ENCODE measurements at regions not wholly inside any gene's neighbourhood (a gene's known extent, or its start where the extent isn't known, plus 50 kb on each side); places are given as distances from the start of the nearest gene placed in this dataset.

GRCh38 chr2:220281771-220282170 is 654.3 kb downstream of the SLC4A3 start:
- Histone ChIP-seq H2AFZ (ENCODE audit: low read depth, low read length) (no peak overlapping the region), H3K36me3 (ENCODE audit: insufficient read depth, low read length) (no peaks in the 10 kb centered on the region)
- TF ChIP-seq CTCF (IDR thresholded peaks at IDR 0.05; ENCODE audit: poor library complexity, severe bottlenecking) (no peak), MXI1 (conservative IDR thresholded peaks at IDR 0.05; ENCODE audit: poor library complexity, severe bottlenecking) (no peak), RAD21 (conservative IDR thresholded peaks at IDR 0.05) (no peak), SMC3 (conservative IDR thresholded peaks at IDR 0.05; ENCODE audit: poor library complexity) (no peak), EZH2 (IDR thresholded peaks at IDR 0.05; ENCODE audit: borderline replicate concordance, insufficient read depth, low read length, poor library complexity, severe bottlenecking) (no peak), TAF1 (IDR thresholded peaks at IDR 0.05; ENCODE audit: low read depth) (no peak), REST (IDR thresholded peaks at IDR 0.05; ENCODE audit: borderline replicate concordance) (no peak), POLR2AphosphoS5 (IDR thresholded peaks at IDR 0.05) (no peak), EP300 (conservative IDR thresholded peaks at IDR 0.05; ENCODE audit: poor library complexity, severe bottlenecking) (no peak)

GRCh38 chr2:220282236-220282635 is 654.8 kb downstream of the SLC4A3 start:
- H3K79me2 ChIP-seq (replicated peaks; ENCODE audit: insufficient read depth, low read length): no peaks in the 10 kb centered on the region
- no peaks in the 10 kb centered on the region for H3F3A ChIP-seq (ENCODE audit: insufficient read depth, low read length, poor library complexity, severe bottlenecking)
- no peak overlapping the region for H3K4me2 ChIP-seq (ENCODE audit: low read length)
- H3K9me3 ChIP-seq (ENCODE audit: low read length): no peaks in the 10 kb centered on the region
- H3K27ac ChIP-seq (ENCODE audit: low read length): no peak overlapping the region
- no peaks in the 10 kb centered on the region for H3K27me3 ChIP-seq (ENCODE audit: insufficient read depth, low read depth, low read length)
- no peaks in the 10 kb centered on the region for H3K36me3 ChIP-seq (ENCODE audit: insufficient read depth, low read length)
- no peak overlapping the region for H3K9ac ChIP-seq (ENCODE audit: low read length)
- H2AFZ ChIP-seq (ENCODE audit: low read depth, low read length): no peak overlapping the region
- H3K4me3 ChIP-seq (ENCODE audit: low read length): no peak overlapping the region
- TF ChIP-seq EZH2 (IDR thresholded peaks at IDR 0.05; ENCODE audit: borderline replicate concordance, insufficient read depth, low read length, poor library complexity, severe bottlenecking) (no peak), CTCF (IDR thresholded peaks at IDR 0.05; ENCODE audit: poor library complexity, severe bottlenecking) (no peak), POLR2AphosphoS5 (IDR thresholded peaks at IDR 0.05) (no peak)
- no peaks in the 10 kb centered on the region for H3K9me2 ChIP-seq (ENCODE audit: insufficient read depth, low read length)
- H4K20me1 ChIP-seq (ENCODE audit: insufficient read depth): no peaks in the 10 kb centered on the region

More at GRCh38 chr2:220281771-220282170, 654.3 kb downstream of the SLC4A3 start:
- Histone ChIP-seq H3F3A (ENCODE audit: insufficient read depth, low read length, poor library complexity, severe bottlenecking) (no peaks in the 10 kb centered on the region), H3K4me3 (ENCODE audit: low read length) (no peak overlapping the region), H4K20me1 (ENCODE audit: insufficient read depth) (no peaks in the 10 kb centered on the region), H3K4me2 (ENCODE audit: low read length) (no peak overlapping the region), H3K9ac (ENCODE audit: low read length) (no peak overlapping the region), H3K9me3 (ENCODE audit: low read length) (no peaks in the 10 kb centered on the region), H3K27ac (ENCODE audit: low read length) (no peak overlapping the region), H3K27me3 (ENCODE audit: insufficient read depth, low read depth, low read length) (no peaks in the 10 kb centered on the region), H3K9me2 (ENCODE audit: insufficient read depth, low read length) (no peaks in the 10 kb centered on the region), H3K79me2 (replicated peaks; ENCODE audit: insufficient read depth, low read length) (no peaks in the 10 kb centered on the region)
